NB4 (cell line): ENCODE measurements at regions not wholly inside any gene's neighbourhood (a gene's known extent, or its start where the extent isn't known, plus 50 kb on each side); places are given as distances from the start of the nearest gene placed in this dataset.

Source experiments
- DNase-seq: peaks from one replicate; pipeline ENCODE4 v3.0.0; 2010; ENCODE audit warnings: low read depth
- H3K4me3 ChIP-seq: one replicate; pipeline ENCODE4 v1.5.1; 2011; ENCODE audit warnings: mild to moderate bottlenecking, low read depth, low read length, moderate library complexity
- CTCF ChIP-seq: IDR thresholded peaks from one replicate; pipeline ENCODE4 v1.5.1; 2012; ENCODE audit warnings: low read depth, low read length
- MAX ChIP-seq: IDR thresholded peaks from 2 replicates; pipeline ENCODE4 v1.6.1; 2011; ENCODE audit warnings: low read depth, low read length
- MYC ChIP-seq: IDR thresholded peaks from 2 replicates; pipeline ENCODE4 v1.6.1; 2011; ENCODE audit warnings: low read depth, low read length
- POLR2A ChIP-seq: IDR thresholded peaks from 2 replicates; pipeline ENCODE4 v1.6.1; 2011; ENCODE audit warnings: mild to moderate bottlenecking; ENCODE audit not compliant: insufficient read length; ENCODE audit errors: extremely low read depth

- H3K4me3 ChIP-seq: no peak overlapping the region
- no peak for DNase-seq
- TF ChIP-seq CTCF (no peak), MYC (no peak), MAX (no peak), POLR2A (no peak)
Observed at GRCh38 chr4:14827111-14827510, 175.2 kb upstream of the CPEB2 start.

GRCh38 chr4:14829795-14830194 is 172.5 kb upstream of the CPEB2 start:
- no peak for TF ChIP-seq MAX
- TF ChIP-seq MYC: no peak
- no peak for TF ChIP-seq POLR2A
- no peak for TF ChIP-seq CTCF
- no peak for DNase-seq
- no peak overlapping the region for H3K4me3 ChIP-seq

- TF ChIP-seq MAX (no peak), POLR2A (no peak), CTCF (no peak), MYC (no peak)
- H3K4me3 ChIP-seq: no peak overlapping the region
- DNase-seq: no peak
Observed at GRCh38 chr4:14831416-14831815, 170.9 kb upstream of the CPEB2 start.

- TF ChIP-seq POLR2A (no peak), MAX (no peak), MYC (no peak), CTCF (no peak)
- H3K4me3 ChIP-seq: no peak overlapping the region
- DNase-seq: no peak
Observed at GRCh38 chr4:14833053-14833452, 169.2 kb upstream of the CPEB2 start.

- DNase-seq: no peak
- TF ChIP-seq MAX (no peak), MYC (no peak), POLR2A (no peak)
- no peak overlapping the region for H3K4me3 ChIP-seq
Observed at GRCh38 chr4:14834382-14834781, 167.9 kb upstream of the CPEB2 start.

- no peak overlapping the region for H3K4me3 ChIP-seq
- DNase-seq: no peak
- TF ChIP-seq POLR2A (no peak), MAX (no peak), CTCF (no peak), MYC (no peak)
Observed at GRCh38 chr4:14835288-14835687, 167.0 kb upstream of the CPEB2 start.
